Astrocyte (in vitro differentiated cells and primary cell): ENCODE measurements at regions not wholly inside any gene's neighbourhood (a gene's known extent, or its start where the extent isn't known, plus 50 kb on each side); places are given as distances from the start of the nearest gene placed in this dataset.

Source experiments
- CTCF ChIP-seq: IDR thresholded peaks from 2 replicates; pipeline ENCODE4 v1.5.1; 2011; ENCODE audit warnings: low read depth, mild to moderate bottlenecking, inconsistent platforms, low read length, moderate library complexity; ENCODE audit not compliant: insufficient read depth
- EZH2 ChIP-seq: IDR thresholded peaks from 2 replicates; pipeline ENCODE4 v1.6.1; 2012; ENCODE audit warnings: mild to moderate bottlenecking, low read length, inconsistent platforms; ENCODE audit not compliant: insufficient read depth

- TF ChIP-seq EZH2, result no peak
- TF ChIP-seq CTCF, result no peak
Measured at GRCh38 chrX:124557976-124558375, 211.6 kb downstream of the SH2D1A start.
